ENCODE measurements at regions not wholly inside any gene's neighbourhood (a gene's known extent, or its start where the extent isn't known, plus 50 kb on each side); places are given as distances from the start of the nearest gene placed in this dataset.

DNA sequence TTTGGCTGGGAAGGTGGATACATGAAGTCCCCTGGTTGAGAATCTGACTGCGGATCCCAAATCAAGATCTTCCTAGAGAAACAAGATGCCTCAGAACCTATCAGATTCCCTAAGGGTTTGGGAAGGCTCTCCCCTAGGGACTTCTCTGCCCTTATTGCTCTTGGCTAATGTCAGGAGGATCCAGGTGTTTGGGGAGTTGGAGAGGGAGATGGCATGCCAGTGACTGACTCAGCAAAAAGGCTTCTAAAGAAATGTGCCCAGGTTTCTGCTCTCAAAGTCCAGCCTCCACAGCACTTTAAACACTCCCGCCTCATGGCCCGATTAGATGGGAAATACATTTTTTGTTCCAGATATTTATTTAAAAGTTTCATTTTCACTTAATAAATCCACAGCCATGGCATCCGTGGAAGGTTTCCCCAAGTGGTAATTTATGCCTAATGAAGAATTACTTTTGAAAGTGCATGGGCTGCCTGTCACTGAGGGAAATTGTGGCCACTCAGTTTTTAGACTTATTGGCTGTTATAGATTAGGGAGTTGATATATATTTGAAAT, 156.4 kb downstream of the OSR1 start:
- Histone ChIP-seq H3K27me3 (replicated peaks; ENCODE audit: control insufficient read depth, insufficient read depth, low read length) (no peaks in the 10 kb centered on the region), H3K9ac (ENCODE audit: low read length) (no peak overlapping the region)

DNA sequence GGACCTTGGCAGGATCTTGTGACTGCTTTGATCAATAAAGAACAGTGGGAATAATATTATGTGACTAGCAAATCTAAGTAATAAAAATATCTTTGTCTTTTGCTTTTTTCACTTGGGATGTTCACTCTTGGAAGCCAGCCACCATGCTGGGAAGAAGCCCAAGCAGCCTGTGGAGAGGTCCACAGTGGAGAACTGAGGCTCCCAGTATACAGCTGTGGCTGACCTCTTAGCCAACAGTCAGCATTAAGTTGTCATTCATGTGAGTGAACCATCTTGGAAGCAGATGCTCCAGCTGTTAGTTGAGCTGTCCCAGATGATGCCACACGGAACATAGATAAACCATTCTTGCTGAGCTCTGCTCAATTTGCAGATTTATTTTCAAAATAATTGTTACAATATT, 160.0 kb downstream of the OSR1 start:
- no peak for DNase-seq (ENCODE audit: low read depth)
- Histone ChIP-seq H3K9ac (ENCODE audit: low read length) (no peak overlapping the region), H3K9me3 (ENCODE audit: control insufficient read depth, low read length) (peaks cover 6% of the 10 kb centered on the region), H3K36me3 (ENCODE audit: control insufficient read depth, insufficient read depth, low read length, severe bottlenecking) (no peaks in the 10 kb centered on the region), H3K27me3 (replicated peaks; ENCODE audit: control insufficient read depth, insufficient read depth, low read length) (no peaks in the 10 kb centered on the region), H3K4me3 (ENCODE audit: low read length) (no peak overlapping the region), H3K4me1 (ENCODE audit: control insufficient read depth, insufficient read depth, low read length) (peaks cover 4% of the 10 kb centered on the region)

More for the DNA sequence above, 156.4 kb downstream of the OSR1 start:
- H3K4me3 ChIP-seq (ENCODE audit: low read length): no peak overlapping the region
- H3K4me1 ChIP-seq (ENCODE audit: control insufficient read depth, insufficient read depth, low read length): peaks cover 25% of the 10 kb centered on the region
- peaks cover 6% of the 10 kb centered on the region for H3K9me3 ChIP-seq (ENCODE audit: control insufficient read depth, low read length)
- DNase-seq (ENCODE audit: low read depth): no peak
- no peaks in the 10 kb centered on the region for H3K36me3 ChIP-seq (ENCODE audit: control insufficient read depth, insufficient read depth, low read length, severe bottlenecking)

DNA sequence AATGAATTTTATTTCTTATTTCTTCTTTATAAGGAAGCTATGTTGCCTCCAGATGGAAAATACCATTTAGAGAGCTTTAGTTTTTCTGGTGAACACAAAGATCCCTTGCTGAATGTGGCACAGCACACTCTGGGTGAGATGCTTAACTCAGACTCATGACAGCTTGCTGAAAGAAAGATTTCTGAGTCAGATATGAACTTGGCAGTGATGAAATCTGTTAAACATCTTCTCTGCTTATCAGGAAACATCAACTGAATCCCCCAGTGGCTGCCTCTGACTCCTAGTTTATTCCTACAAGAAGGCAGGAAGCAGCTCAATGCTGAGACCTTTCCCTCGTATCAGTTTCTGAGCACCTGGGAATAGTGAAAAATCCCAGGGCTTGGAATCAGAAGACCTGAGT, 162.8 kb downstream of the OSR1 start:
- Histone ChIP-seq H3K4me3 (ENCODE audit: low read length) (no peak overlapping the region), H3K27me3 (replicated peaks; ENCODE audit: control insufficient read depth, insufficient read depth, low read length) (no peaks in the 10 kb centered on the region), H3K4me1 (ENCODE audit: control insufficient read depth, insufficient read depth, low read length) (peaks cover 3% of the 10 kb centered on the region), H3K9ac (ENCODE audit: low read length) (no peak overlapping the region), H3K9me3 (ENCODE audit: control insufficient read depth, low read length) (peaks cover 6% of the 10 kb centered on the region), H3K36me3 (ENCODE audit: control insufficient read depth, insufficient read depth, low read length, severe bottlenecking) (no peaks in the 10 kb centered on the region)
- peak; percentile 24 for DNase-seq (ENCODE audit: low read depth)

DNA sequence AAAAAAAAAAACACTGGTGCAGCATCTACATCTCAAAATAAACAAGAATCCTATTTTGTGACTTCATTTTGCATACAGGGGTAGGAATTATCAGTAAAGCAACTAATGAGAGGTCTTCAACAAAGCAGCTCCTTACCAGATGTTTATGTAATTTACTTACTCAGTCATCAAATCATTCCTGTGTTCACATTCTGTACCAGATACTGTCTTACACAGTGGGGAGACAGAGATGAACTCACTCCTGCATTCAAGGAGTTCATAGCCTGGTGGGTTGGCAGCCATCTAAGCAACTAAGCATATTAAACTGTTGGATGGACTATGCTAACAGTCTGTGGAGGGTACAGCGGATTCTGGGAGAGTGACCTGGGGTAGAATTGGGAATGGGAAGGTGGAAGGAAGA, 169.0 kb downstream of the OSR1 start:
- H3K9ac ChIP-seq (ENCODE audit: low read length): no peak overlapping the region
- H3K4me3 ChIP-seq (ENCODE audit: low read length): no peak overlapping the region
- no peak for DNase-seq (ENCODE audit: low read depth)
- no peaks in the 10 kb centered on the region for H3K9me3 ChIP-seq (ENCODE audit: control insufficient read depth, low read length)
- H3K36me3 ChIP-seq (ENCODE audit: control insufficient read depth, insufficient read depth, low read length, severe bottlenecking): no peaks in the 10 kb centered on the region
- no peaks in the 10 kb centered on the region for H3K27me3 ChIP-seq (replicated peaks; ENCODE audit: control insufficient read depth, insufficient read depth, low read length)
- H3K4me1 ChIP-seq (ENCODE audit: control insufficient read depth, insufficient read depth, low read length): peaks cover 4% of the 10 kb centered on the region

DNA sequence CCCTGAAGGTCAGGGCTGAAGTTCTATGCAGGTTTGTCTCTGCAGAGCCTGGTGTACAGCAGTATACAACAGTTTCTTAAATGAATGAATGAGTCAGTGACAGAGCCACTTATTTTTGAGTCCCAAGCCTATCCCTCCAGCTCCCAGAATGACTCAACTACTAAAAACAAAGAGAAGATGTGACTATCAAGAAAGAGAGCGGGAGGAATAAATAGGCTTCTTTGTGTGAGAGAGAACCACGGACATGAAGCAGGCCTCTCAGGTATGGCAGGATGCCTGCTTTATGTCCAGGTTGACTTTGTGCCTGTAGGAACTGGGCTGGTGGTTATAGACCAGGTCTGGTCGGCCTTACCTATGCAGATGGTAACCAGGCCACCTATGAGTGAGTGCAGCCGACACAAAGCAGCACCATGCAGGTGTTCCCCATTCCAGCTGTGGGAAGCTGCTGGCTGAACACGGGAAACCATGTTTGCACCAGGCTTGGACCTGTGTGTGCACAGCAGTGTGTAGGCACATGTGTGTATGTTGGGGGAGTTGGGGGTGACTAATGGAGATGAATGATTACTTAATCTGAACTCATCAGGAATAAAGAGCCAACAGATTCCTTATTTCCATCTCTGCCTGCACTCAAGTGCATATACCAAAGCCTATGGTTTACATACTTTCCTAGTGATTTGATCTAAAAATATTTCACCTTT, 171.0 kb downstream of the OSR1 start:
- Histone ChIP-seq H3K27me3 (replicated peaks; ENCODE audit: control insufficient read depth, insufficient read depth, low read length) (no peaks in the 10 kb centered on the region), H3K4me1 (ENCODE audit: control insufficient read depth, insufficient read depth, low read length) (peaks cover 4% of the 10 kb centered on the region), H3K4me3 (ENCODE audit: low read length) (no peak overlapping the region), H3K36me3 (ENCODE audit: control insufficient read depth, insufficient read depth, low read length, severe bottlenecking) (no peaks in the 10 kb centered on the region), H3K9me3 (ENCODE audit: control insufficient read depth, low read length) (no peaks in the 10 kb centered on the region), H3K9ac (ENCODE audit: low read length) (no peak overlapping the region)
- peak; percentile 19 for DNase-seq (ENCODE audit: low read depth)

DNA sequence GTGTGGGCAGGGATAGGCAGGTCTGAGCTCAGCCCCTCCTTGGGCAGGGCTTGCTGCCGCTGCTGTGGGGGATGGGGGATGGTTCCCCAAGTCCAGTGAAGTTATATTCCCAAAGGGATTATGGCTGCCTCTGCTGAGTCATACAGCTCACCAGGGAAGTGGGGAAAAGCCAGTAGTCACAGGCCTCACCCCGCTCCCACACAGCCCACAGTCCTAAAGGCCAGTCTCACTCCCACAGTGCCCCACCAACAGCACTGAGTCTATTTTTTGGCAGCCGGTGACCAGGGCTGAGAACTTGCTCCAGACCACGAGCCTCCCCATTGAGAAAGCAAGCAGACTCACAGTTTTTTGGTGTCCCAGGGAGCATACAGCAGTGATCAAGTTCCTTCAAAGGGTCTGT, 173.3 kb downstream of the OSR1 start:
- Histone ChIP-seq H3K9ac (ENCODE audit: low read length) (no peak overlapping the region), H3K36me3 (ENCODE audit: control insufficient read depth, insufficient read depth, low read length, severe bottlenecking) (no peaks in the 10 kb centered on the region), H3K4me1 (ENCODE audit: control insufficient read depth, insufficient read depth, low read length) (peaks cover 4% of the 10 kb centered on the region), H3K4me3 (ENCODE audit: low read length) (no peak overlapping the region), H3K27me3 (replicated peaks; ENCODE audit: control insufficient read depth, insufficient read depth, low read length) (no peaks in the 10 kb centered on the region), H3K9me3 (ENCODE audit: control insufficient read depth, low read length) (peaks cover 5% of the 10 kb centered on the region)
- no peak for DNase-seq (ENCODE audit: low read depth)

DNA sequence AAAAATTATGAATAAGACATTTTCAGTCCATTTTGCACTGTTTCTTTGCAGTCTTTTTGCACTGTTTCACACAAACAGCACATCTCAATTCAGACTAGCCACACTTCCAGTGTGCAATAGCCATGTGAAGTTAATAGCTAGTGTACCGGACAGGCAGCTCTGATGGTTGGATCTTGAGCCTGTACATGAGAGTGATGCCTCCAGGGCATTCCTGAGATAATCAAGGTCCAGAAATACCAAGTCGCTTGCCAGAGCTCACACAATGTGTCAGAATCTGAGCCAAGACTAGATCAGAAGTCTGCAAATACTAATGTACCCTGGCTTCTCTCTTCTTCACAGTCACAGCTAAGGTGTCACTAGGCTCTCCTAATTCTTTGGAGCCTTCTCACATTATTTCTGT, 180.2 kb downstream of the OSR1 start:
- H3K4me3 ChIP-seq (ENCODE audit: low read length): no peak overlapping the region
- H3K9ac ChIP-seq (ENCODE audit: low read length): no peak overlapping the region
- DNase-seq (ENCODE audit: low read depth): peak; percentile 71
- H3K4me1 ChIP-seq (ENCODE audit: control insufficient read depth, insufficient read depth, low read length): no peaks in the 10 kb centered on the region
- H3K36me3 ChIP-seq (ENCODE audit: control insufficient read depth, insufficient read depth, low read length, severe bottlenecking): no peaks in the 10 kb centered on the region
- H3K9me3 ChIP-seq (ENCODE audit: control insufficient read depth, low read length): peaks cover 5% of the 10 kb centered on the region
- H3K27me3 ChIP-seq (replicated peaks; ENCODE audit: control insufficient read depth, insufficient read depth, low read length): no peaks in the 10 kb centered on the region

DNA sequence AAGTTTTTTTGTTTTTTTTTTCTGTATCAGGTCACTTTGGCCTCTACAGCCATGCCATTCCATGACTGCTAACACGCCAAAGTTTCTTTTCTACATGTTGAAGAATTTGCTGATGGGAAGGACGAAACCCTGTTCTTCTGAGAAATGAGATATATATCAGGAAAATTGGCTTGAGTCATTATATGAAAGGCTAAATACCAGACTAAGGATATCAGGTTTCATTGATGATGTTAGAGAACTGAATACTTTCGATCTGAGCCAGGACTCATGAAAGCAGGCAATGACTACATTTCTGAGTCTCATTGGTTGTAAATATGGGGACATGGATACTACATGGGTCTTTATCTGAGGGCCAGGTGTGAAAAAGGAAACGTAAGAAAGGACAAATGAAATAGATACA, 181.4 kb downstream of the OSR1 start:
- Histone ChIP-seq H3K9me3 (ENCODE audit: control insufficient read depth, low read length) (peaks cover 5% of the 10 kb centered on the region), H3K9ac (ENCODE audit: low read length) (no peak overlapping the region), H3K27me3 (replicated peaks; ENCODE audit: control insufficient read depth, insufficient read depth, low read length) (no peaks in the 10 kb centered on the region), H3K4me3 (ENCODE audit: low read length) (no peak overlapping the region), H3K4me1 (ENCODE audit: control insufficient read depth, insufficient read depth, low read length) (no peaks in the 10 kb centered on the region), H3K36me3 (ENCODE audit: control insufficient read depth, insufficient read depth, low read length, severe bottlenecking) (no peaks in the 10 kb centered on the region)
- DNase-seq (ENCODE audit: low read depth): peak; percentile 85

DNA sequence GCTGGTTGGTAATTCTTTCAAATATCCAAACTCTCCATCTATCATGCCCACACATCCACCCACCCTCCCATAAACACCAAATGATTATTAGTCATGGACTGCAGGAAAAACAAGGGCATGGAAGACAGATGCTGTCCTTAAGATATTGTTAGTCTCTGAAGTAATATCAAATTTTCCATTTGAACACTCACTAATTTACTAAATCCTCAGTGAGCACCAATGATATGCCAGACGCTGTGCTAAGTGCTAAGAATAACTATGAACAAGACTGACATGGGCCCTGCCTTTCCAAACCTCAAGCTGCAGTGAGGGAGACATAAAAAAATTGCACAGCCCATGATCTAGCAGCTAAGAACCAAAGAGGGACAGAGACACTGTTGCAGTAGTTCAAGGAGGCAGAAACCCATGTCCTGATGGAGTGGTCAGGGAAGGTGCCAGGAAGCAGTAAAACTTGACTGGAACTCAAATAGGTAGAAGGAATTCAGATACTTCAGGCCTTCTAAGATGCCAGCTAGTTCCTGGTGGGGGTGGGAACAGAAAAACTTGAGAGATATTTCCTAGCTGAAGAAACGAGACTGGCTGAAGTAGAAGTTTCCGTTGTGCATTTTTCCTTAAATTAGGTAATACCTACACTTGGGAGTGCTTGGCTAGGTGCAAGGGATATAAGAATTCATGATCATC, 182.1 kb downstream of the OSR1 start:
- no peaks in the 10 kb centered on the region for H3K36me3 ChIP-seq (ENCODE audit: control insufficient read depth, insufficient read depth, low read length, severe bottlenecking)
- no peaks in the 10 kb centered on the region for H3K4me1 ChIP-seq (ENCODE audit: control insufficient read depth, insufficient read depth, low read length)
- no peak for DNase-seq (ENCODE audit: low read depth)
- H3K9ac ChIP-seq (ENCODE audit: low read length): no peak overlapping the region
- no peak overlapping the region for H3K4me3 ChIP-seq (ENCODE audit: low read length)
- H3K9me3 ChIP-seq (ENCODE audit: control insufficient read depth, low read length): peaks cover 5% of the 10 kb centered on the region
- no peaks in the 10 kb centered on the region for H3K27me3 ChIP-seq (replicated peaks; ENCODE audit: control insufficient read depth, insufficient read depth, low read length)

DNA sequence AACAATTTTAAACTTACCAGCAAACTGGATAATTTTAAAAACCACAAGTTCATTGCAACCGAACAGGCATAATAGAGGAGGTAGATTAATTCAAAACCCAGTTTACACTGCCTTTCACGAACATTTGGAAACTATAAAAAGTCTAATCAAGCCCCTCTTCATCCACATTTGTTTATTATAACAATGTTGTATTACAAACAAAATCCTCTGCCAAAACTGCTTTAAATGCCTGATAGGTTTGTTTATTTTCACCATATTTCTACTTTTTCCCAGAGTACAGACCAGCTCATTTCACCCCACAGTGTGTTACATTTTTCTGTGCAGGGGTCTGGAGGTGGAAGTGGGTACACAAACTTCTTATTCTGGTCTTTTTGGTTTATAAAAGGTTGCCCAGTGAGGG, 184.2 kb downstream of the OSR1 start:
- no peak for DNase-seq (ENCODE audit: low read depth)
- Histone ChIP-seq H3K27me3 (replicated peaks; ENCODE audit: control insufficient read depth, insufficient read depth, low read length) (no peaks in the 10 kb centered on the region), H3K4me3 (ENCODE audit: low read length) (no peak overlapping the region), H3K9ac (ENCODE audit: low read length) (no peak overlapping the region), H3K36me3 (ENCODE audit: control insufficient read depth, insufficient read depth, low read length, severe bottlenecking) (no peaks in the 10 kb centered on the region), H3K9me3 (ENCODE audit: control insufficient read depth, low read length) (no peaks in the 10 kb centered on the region), H3K4me1 (ENCODE audit: control insufficient read depth, insufficient read depth, low read length) (no peaks in the 10 kb centered on the region)

DNA sequence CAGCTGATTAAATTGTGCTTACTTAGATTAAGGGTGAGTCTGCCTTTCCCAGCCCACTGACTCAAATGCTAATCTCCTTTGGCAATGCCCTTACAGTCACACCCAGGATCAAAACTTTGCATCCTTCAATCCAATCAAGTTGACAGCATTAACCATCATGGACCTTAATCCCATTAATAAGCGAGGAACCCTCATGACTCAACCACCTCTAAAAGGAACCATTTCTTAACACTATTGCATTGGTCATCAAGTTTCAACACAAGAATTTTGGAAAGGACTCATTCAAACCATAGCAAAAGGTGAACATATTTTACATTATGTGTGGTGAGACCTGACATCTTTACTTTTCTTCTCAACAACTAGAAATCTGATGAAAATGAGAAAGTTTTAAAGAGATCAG, 187.0 kb downstream of the OSR1 start:
- Histone ChIP-seq H3K4me3 (ENCODE audit: low read length) (no peak overlapping the region), H3K4me1 (ENCODE audit: control insufficient read depth, insufficient read depth, low read length) (no peaks in the 10 kb centered on the region), H3K9ac (ENCODE audit: low read length) (no peak overlapping the region), H3K36me3 (ENCODE audit: control insufficient read depth, insufficient read depth, low read length, severe bottlenecking) (no peaks in the 10 kb centered on the region), H3K27me3 (replicated peaks; ENCODE audit: control insufficient read depth, insufficient read depth, low read length) (no peaks in the 10 kb centered on the region), H3K9me3 (ENCODE audit: control insufficient read depth, low read length) (no peaks in the 10 kb centered on the region)
- DNase-seq (ENCODE audit: low read depth): no peak

Measured in adipocyte (in vitro differentiated cells).